NCI-H446 treated with DMSO at 0.1 percent for 48 hours (cell line): ENCODE measurements at regions not wholly inside any gene's neighbourhood (a gene's known extent, or its start where the extent isn't known, plus 50 kb on each side); places are given as distances from the start of the nearest gene placed in this dataset.

Experiments
- DNase-seq: peaks from one replicate; lab custom pipeline; 2025; lab: John Stamatoyannopoulos, UW

GRCh38 chr10:112047674-112048073 lies 135.9 kb downstream of the GPAM start:
- no peak for DNase-seq

- DNase-seq: no peak
Measured at GRCh38 chr10:112052166-112052565, 131.4 kb downstream of the GPAM start.

- no peak for DNase-seq
Measured at GRCh38 chr10:112053895-112054294, 129.7 kb downstream of the GPAM start.

GRCh38 chr10:112054516-112054915 lies 129.0 kb downstream of the GPAM start:
- no peak for DNase-seq

GRCh38 chr10:112057072-112057471 lies 126.5 kb downstream of the GPAM start:
- DNase-seq: no peak

- no peak for DNase-seq
Measured at GRCh38 chr10:112059220-112059619, 124.3 kb downstream of the GPAM start.

GRCh38 chr10:112071596-112072133 lies 111.9 kb downstream of the GPAM start:
- DNase-seq: no peak

GRCh38 chr10:112078003-112078402 lies 105.6 kb downstream of the GPAM start:
- no peak for DNase-seq

GRCh38 chr10:112080231-112080630 lies 103.3 kb downstream of the GPAM start:
- peak; percentile 13 for DNase-seq

GRCh38 chr10:112082120-112082519 lies 101.4 kb downstream of the GPAM start:
- peak; percentile 84 for DNase-seq

- no peak for DNase-seq
Measured at GRCh38 chr10:112083472-112083871, 100.1 kb downstream of the GPAM start.

GRCh38 chr10:112087953-112088456 lies 95.6 kb downstream of the GPAM start:
- DNase-seq: no peak

GRCh38 chr10:112091703-112092102 lies 91.9 kb downstream of the GPAM start:
- no peak for DNase-seq

GRCh38 chr10:112092519-112092918 lies 91.0 kb downstream of the GPAM start:
- DNase-seq: no peak

- DNase-seq: no peak
Measured at GRCh38 chr10:112094984-112095383, 88.6 kb downstream of the GPAM start.

GRCh38 chr10:112095731-112096130 lies 87.8 kb downstream of the GPAM start:
- no peak for DNase-seq

GRCh38 chr10:112098682-112099081 lies 84.9 kb downstream of the GPAM start:
- DNase-seq: no peak
